ENCODE measurements at regions not wholly inside any gene's neighbourhood (a gene's known extent, or its start where the extent isn't known, plus 50 kb on each side); places are given as distances from the start of the nearest gene placed in this dataset.

DNA sequence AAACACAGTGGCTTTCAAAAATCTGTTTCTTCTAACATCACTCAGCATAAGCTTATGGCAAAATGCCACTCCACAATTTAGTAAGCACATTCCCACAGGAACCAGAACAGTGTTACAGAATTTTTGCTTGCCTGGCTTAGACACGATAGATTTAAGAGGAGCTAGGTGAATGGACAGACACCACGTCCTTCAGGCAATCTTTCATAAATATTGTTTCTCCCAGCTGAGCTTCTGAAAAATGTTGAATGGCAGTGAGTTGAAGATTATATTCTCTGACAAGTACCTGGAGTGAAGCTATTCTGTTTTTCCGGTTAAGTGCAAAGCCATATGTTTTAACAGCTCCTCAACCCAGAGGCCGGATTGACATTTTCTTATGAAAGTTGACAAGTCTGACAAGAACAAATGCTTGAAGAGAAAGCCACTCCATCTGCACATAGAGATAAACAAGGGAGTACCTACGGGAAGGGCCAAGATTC, 102.0 kb downstream of the FSCB start:
- no peak for TF ChIP-seq POLR2A (IDR thresholded peaks at IDR 0.05)
- TF ChIP-seq, protein P1, sequence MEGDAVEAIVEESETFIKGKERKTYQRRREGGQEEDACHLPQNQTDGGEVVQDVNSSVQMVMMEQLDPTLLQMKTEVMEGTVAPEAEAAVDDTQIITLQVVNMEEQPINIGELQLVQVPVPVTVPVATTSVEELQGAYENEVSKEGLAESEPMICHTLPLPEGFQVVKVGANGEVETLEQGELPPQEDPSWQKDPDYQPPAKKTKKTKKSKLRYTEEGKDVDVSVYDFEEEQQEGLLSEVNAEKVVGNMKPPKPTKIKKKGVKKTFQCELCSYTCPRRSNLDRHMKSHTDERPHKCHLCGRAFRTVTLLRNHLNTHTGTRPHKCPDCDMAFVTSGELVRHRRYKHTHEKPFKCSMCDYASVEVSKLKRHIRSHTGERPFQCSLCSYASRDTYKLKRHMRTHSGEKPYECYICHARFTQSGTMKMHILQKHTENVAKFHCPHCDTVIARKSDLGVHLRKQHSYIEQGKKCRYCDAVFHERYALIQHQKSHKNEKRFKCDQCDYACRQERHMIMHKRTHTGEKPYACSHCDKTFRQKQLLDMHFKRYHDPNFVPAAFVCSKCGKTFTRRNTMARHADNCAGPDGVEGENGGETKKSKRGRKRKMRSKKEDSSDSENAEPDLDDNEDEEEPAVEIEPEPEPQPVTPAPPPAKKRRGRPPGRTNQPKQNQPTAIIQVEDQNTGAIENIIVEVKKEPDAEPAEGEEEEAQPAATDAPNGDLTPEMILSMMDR (IDR thresholded peaks at IDR 0.05): no peak
